IgD-negative memory B cell (primary cell): ENCODE measurements at regions not wholly inside any gene's neighbourhood (a gene's known extent, or its start where the extent isn't known, plus 50 kb on each side); places are given as distances from the start of the nearest gene placed in this dataset.
"Not testable (repeated sequence)": the region's sequence is repeated elsewhere in the genome, so short reads cannot be mapped to it uniquely, and the experiment has no call there.

Source experiments
- H3K27ac Mint-ChIP-seq, 3 donors: one replicate each; pipeline ENCODE4 v1.8.0; 2020 to 2022; ENCODE audit warnings: mild to moderate bottlenecking in 3 of 3, mixed read lengths in 3 of 3, moderate library complexity in 1 of 3
- H3K27me3 Mint-ChIP-seq: one replicate; pipeline ENCODE4 v1.8.0; 2021; ENCODE audit warnings: mixed read lengths
- H3K36me3 Mint-ChIP-seq: one replicate; pipeline ENCODE4 v1.8.0; 2020; ENCODE audit warnings: mild to moderate bottlenecking, mixed read lengths
- H3K4me1 Mint-ChIP-seq, 3 donors: one replicate each; pipeline ENCODE4 v1.8.0; 2020 to 2022; ENCODE audit warnings: mixed read lengths in 3 of 3, mild to moderate bottlenecking in 1 of 3
- H3K4me3 Mint-ChIP-seq, 4 donors: one replicate each; pipeline ENCODE4 v1.8.0; 2020 to 2022; ENCODE audit warnings: mild to moderate bottlenecking in 4 of 4, mixed read lengths in 4 of 4, moderate library complexity in 3 of 4
- H3K9me3 Mint-ChIP-seq, 3 donors: one replicate each; pipeline ENCODE4 v1.8.0; 2020 to 2021; ENCODE audit warnings: mixed read lengths in 3 of 3, mild to moderate bottlenecking in 1 of 3

- Mint-ChIP-seq H3K4me1 (peaks cover 3 to 8% (median 5%) of the 10 kb centered on the region in 3 donors), H3K27me3 (peaks cover 41% of the 10 kb centered on the region), H3K4me3 (peak overlapping the region in 1 of 4 donors; percentile 72), H3K9me3 (no peaks in the 10 kb centered on the region), H3K27ac (no peak overlapping the region), H3K36me3 (no peaks in the 10 kb centered on the region)
Measured at GRCh38 chr6:44004136-44004535, 123.1 kb downstream of the MRPL14 start.

- peak overlapping the region in 1 of 3 donors; percentile 27 for H3K27ac Mint-ChIP-seq
- peaks cover 3 to 8% (median 5%) of the 10 kb centered on the region in 3 donors for H3K4me1 Mint-ChIP-seq
- H3K9me3 Mint-ChIP-seq = no peaks in the 10 kb centered on the region
- H3K27me3 Mint-ChIP-seq = peaks cover 38% of the 10 kb centered on the region
- no peaks in the 10 kb centered on the region for H3K36me3 Mint-ChIP-seq
- H3K4me3 Mint-ChIP-seq = peak overlapping the region; percentile 45 to 89 (median 82)
Measured at GRCh38 chr6:44003345-44004061, 123.7 kb downstream of the MRPL14 start.

- peaks cover 3 to 8% (median 5%) of the 10 kb centered on the region in 3 donors for H3K4me1 Mint-ChIP-seq
- no peaks in the 10 kb centered on the region for H3K9me3 Mint-ChIP-seq
- peak overlapping the region; percentile 45 to 89 (median 82) for H3K4me3 Mint-ChIP-seq
- H3K36me3 Mint-ChIP-seq = no peaks in the 10 kb centered on the region
- H3K27ac Mint-ChIP-seq = no peak overlapping the region
- H3K27me3 Mint-ChIP-seq = peaks cover 36% of the 10 kb centered on the region
Measured at GRCh38 chr6:44002593-44003344, 124.5 kb downstream of the MRPL14 start.

- H3K36me3 Mint-ChIP-seq = no peaks in the 10 kb centered on the region
- H3K4me3 Mint-ChIP-seq = peak overlapping the region in 3 of 4 donors; percentile 52 to 89 (median 88)
- H3K9me3 Mint-ChIP-seq = no peaks in the 10 kb centered on the region
- peaks cover 32% of the 10 kb centered on the region for H3K27me3 Mint-ChIP-seq
- H3K4me1 Mint-ChIP-seq = peaks cover 3 to 8% (median 5%) of the 10 kb centered on the region in 3 donors
- no peak overlapping the region for H3K27ac Mint-ChIP-seq
Measured at GRCh38 chr6:44002067-44002592, 125.1 kb downstream of the MRPL14 start.

- no peaks in the 10 kb centered on the region for H3K9me3 Mint-ChIP-seq
- H3K27me3 Mint-ChIP-seq = peaks cover 26% of the 10 kb centered on the region
- H3K36me3 Mint-ChIP-seq = no peaks in the 10 kb centered on the region
- H3K4me3 Mint-ChIP-seq = peak overlapping the region; percentile 17 to 48 (median 34)
- peak overlapping the region in 1 of 3 donors; percentile 83 for H3K27ac Mint-ChIP-seq
- H3K4me1 Mint-ChIP-seq = peaks cover 3 to 8% (median 5%) of the 10 kb centered on the region in 3 donors
Measured at GRCh38 chr6:44001318-44002066, 125.8 kb downstream of the MRPL14 start.

GRCh38 chr6:44000164-44000842 lies 126.9 kb downstream of the MRPL14 start:
- H3K27me3 Mint-ChIP-seq = peaks cover 18% of the 10 kb centered on the region
- H3K36me3 Mint-ChIP-seq = no peaks in the 10 kb centered on the region
- H3K4me3 Mint-ChIP-seq = peak overlapping the region in 3 of 4 donors; percentile 3 to 70 (median 57)
- H3K4me1 Mint-ChIP-seq = peaks cover 0 to 8% (median 3%) of the 10 kb centered on the region in 3 donors
- H3K27ac Mint-ChIP-seq = peak overlapping the region in 1 of 3 donors; percentile 83
- no peaks in the 10 kb centered on the region for H3K9me3 Mint-ChIP-seq

- H3K4me3 Mint-ChIP-seq = no peak overlapping the region
- H3K4me1 Mint-ChIP-seq = peaks cover 0 to 8% (median 3%) of the 10 kb centered on the region in 3 donors
- peaks cover 14% of the 10 kb centered on the region for H3K27me3 Mint-ChIP-seq
- H3K36me3 Mint-ChIP-seq = no peaks in the 10 kb centered on the region
- H3K27ac Mint-ChIP-seq = no peak overlapping the region
- H3K9me3 Mint-ChIP-seq = no peaks in the 10 kb centered on the region
Measured at GRCh38 chr6:43999628-44000027, 127.6 kb downstream of the MRPL14 start.

GRCh38 chr6:43998592-43999243 lies 128.5 kb downstream of the MRPL14 start:
- H3K27me3 Mint-ChIP-seq = peaks cover 14% of the 10 kb centered on the region
- not testable (repeated sequence) for H3K4me1 Mint-ChIP-seq, H3K36me3 Mint-ChIP-seq, H3K27ac Mint-ChIP-seq, H3K4me3 Mint-ChIP-seq, H3K9me3 Mint-ChIP-seq

- H3K9me3 Mint-ChIP-seq, H3K36me3 Mint-ChIP-seq, H3K27ac Mint-ChIP-seq, H3K4me1 Mint-ChIP-seq, H3K4me3 Mint-ChIP-seq, H3K27me3 Mint-ChIP-seq: not testable (repeated sequence)
Measured at GRCh38 chr6:43997990-43998585, 129.2 kb downstream of the MRPL14 start.

- H3K36me3 Mint-ChIP-seq = no peaks in the 10 kb centered on the region
- H3K27ac Mint-ChIP-seq = no peak overlapping the region
- H3K27me3 Mint-ChIP-seq = peaks cover 6% of the 10 kb centered on the region
- H3K4me3 Mint-ChIP-seq = no peak overlapping the region
- peaks cover 0 to 10% (median 3%) of the 10 kb centered on the region in 3 donors for H3K4me1 Mint-ChIP-seq
- no peaks in the 10 kb centered on the region for H3K9me3 Mint-ChIP-seq
Measured at GRCh38 chr6:43997345-43997677, 129.9 kb downstream of the MRPL14 start.

GRCh38 chr6:43996618-43997344 lies 130.5 kb downstream of the MRPL14 start:
- Mint-ChIP-seq H3K36me3 (no peaks in the 10 kb centered on the region), H3K27ac (no peak overlapping the region), H3K4me1 (peaks cover 0 to 10% (median 3%) of the 10 kb centered on the region in 3 donors), H3K4me3 (no peak overlapping the region), H3K9me3 (no peaks in the 10 kb centered on the region), H3K27me3 (peaks cover 5% of the 10 kb centered on the region)

- no peak overlapping the region for H3K4me3 Mint-ChIP-seq
- no peaks in the 10 kb centered on the region for H3K36me3 Mint-ChIP-seq
- no peaks in the 10 kb centered on the region for H3K9me3 Mint-ChIP-seq
- peaks cover 0 to 5% (median 0%) of the 10 kb centered on the region in 3 donors for H3K4me1 Mint-ChIP-seq
- H3K27ac Mint-ChIP-seq = no peak overlapping the region
- no peaks in the 10 kb centered on the region for H3K27me3 Mint-ChIP-seq
Measured at GRCh38 chr6:43995137-43995536, 132.1 kb downstream of the MRPL14 start.

- Mint-ChIP-seq H3K9me3 (no peaks in the 10 kb centered on the region), H3K36me3 (no peaks in the 10 kb centered on the region), H3K4me3 (no peak overlapping the region), H3K4me1 (peaks cover 0 to 2% (median 0%) of the 10 kb centered on the region in 3 donors), H3K27ac (no peak overlapping the region), H3K27me3 (no peaks in the 10 kb centered on the region)
Measured at GRCh38 chr6:43993881-43994523, 133.2 kb downstream of the MRPL14 start.
